ENCODE measurements at regions not wholly inside any gene's neighbourhood (a gene's known extent, or its start where the extent isn't known, plus 50 kb on each side); places are given as distances from the start of the nearest gene placed in this dataset.

GRCh38 chr1:241412646-241413045, 55.6 kb upstream of the RGS7 start:
- no peak overlapping the region for H3K27ac ChIP-seq (ENCODE audit: low read length)
- H3K4me3 ChIP-seq (ENCODE audit: low read length): no peak overlapping the region
- no peaks in the 10 kb centered on the region for H3K9me2 ChIP-seq (replicated peaks; ENCODE audit: low read length)
- CTCF ChIA-PET: interaction anchor here (0.6 kb wide), 1 partner anchor 117 kb away, joined by 5 read pairs; no protein-coding TSS in a partner anchor
- no peak overlapping the region for H3K4me2 ChIP-seq (ENCODE audit: low read length)
- no peak for DNase-seq
- no TSS peak for BruUV-seq (replicated peaks)
- intact Hi-C loops (cut with micrococcal nuclease): loop anchor here (1.0 kb wide), 1 partner anchor 71 kb away; no protein-coding TSS in a partner anchor
- no peak for ATAC-seq
- H2AFZ ChIP-seq (ENCODE audit: low read length): no peak overlapping the region
- no peaks in the 10 kb centered on the region for H4K20me1 ChIP-seq (ENCODE audit: low read length)
- H3K4me1 ChIP-seq (ENCODE audit: insufficient read depth, low read length): peaks cover 13% of the 10 kb centered on the region
- H3K79me2 ChIP-seq (ENCODE audit: low read length): no peaks in the 10 kb centered on the region
- no peaks in the 10 kb centered on the region for H3K36me3 ChIP-seq (ENCODE audit: low read depth, low read length)
- TF ChIP-seq EZH2 (IDR thresholded peaks at IDR 0.05; ENCODE audit: low read length, unreplicated experiment) (no peak), CTCF (conservative IDR thresholded peaks at IDR 0.05; ENCODE audit: low read depth, low read length) (no peak), EZH2phosphoT487 (IDR thresholded peaks at IDR 0.05; ENCODE audit: borderline replicate concordance, low read length) (no peak)
- H3K9me3 ChIP-seq (ENCODE audit: low read length): no peaks in the 10 kb centered on the region
- no peak overlapping the region for H3K9ac ChIP-seq (ENCODE audit: low read length)
- H3K27me3 ChIP-seq (ENCODE audit: low read length): no peaks in the 10 kb centered on the region
- POLR2A ChIA-PET (ENCODE audit: unreplicated experiment): no interaction called here
- no peaks in the 10 kb centered on the region for H3F3A ChIP-seq (ENCODE audit: low read length, unreplicated experiment)

- no peak overlapping the region for H3K9ac ChIP-seq (ENCODE audit: low read length)
- H3K4me2 ChIP-seq (ENCODE audit: low read length): no peak overlapping the region
- H3K4me1 ChIP-seq (ENCODE audit: insufficient read depth, low read length): peaks cover 13% of the 10 kb centered on the region
- no TSS peak for BruUV-seq (replicated peaks)
- ATAC-seq (no peak), DNase-seq (no peak)
- no peak overlapping the region for H3K27ac ChIP-seq (ENCODE audit: low read length)
- H4K20me1 ChIP-seq (ENCODE audit: low read length): no peaks in the 10 kb centered on the region
- ChIA-PET CTCF (no interaction called here), POLR2A (ENCODE audit: unreplicated experiment) (no interaction called here)
- H3K9me3 ChIP-seq (ENCODE audit: low read length): no peaks in the 10 kb centered on the region
- no peaks in the 10 kb centered on the region for H3K36me3 ChIP-seq (ENCODE audit: low read depth, low read length)
- TF ChIP-seq EZH2 (IDR thresholded peaks at IDR 0.05; ENCODE audit: low read length, unreplicated experiment) (no peak), EZH2phosphoT487 (IDR thresholded peaks at IDR 0.05; ENCODE audit: borderline replicate concordance, low read length) (no peak)
- no peak overlapping the region for H3K4me3 ChIP-seq (ENCODE audit: low read length)
- H3K27me3 ChIP-seq (ENCODE audit: low read length): no peaks in the 10 kb centered on the region
- no peaks in the 10 kb centered on the region for H3K9me2 ChIP-seq (replicated peaks; ENCODE audit: low read length)
- intact Hi-C loops (cut with micrococcal nuclease): no loop called here
- H3K79me2 ChIP-seq (ENCODE audit: low read length): no peaks in the 10 kb centered on the region
- H2AFZ ChIP-seq (ENCODE audit: low read length): no peak overlapping the region
- H3F3A ChIP-seq (ENCODE audit: low read length, unreplicated experiment): no peaks in the 10 kb centered on the region
Observed at GRCh38 chr1:241411776-241412338, 54.9 kb upstream of the RGS7 start.

GRCh38 chr1:241411056-241411775, 54.2 kb upstream of the RGS7 start:
- H3K9me2 ChIP-seq (replicated peaks; ENCODE audit: low read length): no peaks in the 10 kb centered on the region
- intact Hi-C loops (cut with micrococcal nuclease): no loop called here
- no peaks in the 10 kb centered on the region for H3K36me3 ChIP-seq (ENCODE audit: low read depth, low read length)
- H3K27ac ChIP-seq (ENCODE audit: low read length): no peak overlapping the region
- TF ChIP-seq EZH2phosphoT487 (IDR thresholded peaks at IDR 0.05; ENCODE audit: borderline replicate concordance, low read length) (no peak), EZH2 (IDR thresholded peaks at IDR 0.05; ENCODE audit: low read length, unreplicated experiment) (no peak), CTCF (conservative IDR thresholded peaks at IDR 0.05; ENCODE audit: low read depth, low read length) (no peak)
- no peaks in the 10 kb centered on the region for H3K79me2 ChIP-seq (ENCODE audit: low read length)
- H3K4me3 ChIP-seq (ENCODE audit: low read length): no peak overlapping the region
- H3K9me3 ChIP-seq (ENCODE audit: low read length): no peaks in the 10 kb centered on the region
- CTCF ChIA-PET: interaction anchor here (0.6 kb wide), 1 partner anchor 109 kb away, joined by 10 read pairs; no protein-coding TSS in a partner anchor
- H3K9ac ChIP-seq (ENCODE audit: low read length): no peak overlapping the region
- H3F3A ChIP-seq (ENCODE audit: low read length, unreplicated experiment): no peaks in the 10 kb centered on the region
- H3K27me3 ChIP-seq (ENCODE audit: low read length): no peaks in the 10 kb centered on the region
- BruUV-seq (replicated peaks): no TSS peak
- H4K20me1 ChIP-seq (ENCODE audit: low read length): no peaks in the 10 kb centered on the region
- H3K4me1 ChIP-seq (ENCODE audit: insufficient read depth, low read length): peaks cover 13% of the 10 kb centered on the region
- no peak overlapping the region for H3K4me2 ChIP-seq (ENCODE audit: low read length)
- H2AFZ ChIP-seq (ENCODE audit: low read length): no peak overlapping the region
- POLR2A ChIA-PET (ENCODE audit: unreplicated experiment): no interaction called here
- ATAC-seq (no peak), DNase-seq (peak; percentile 31)

Measured in PC-3 (cell line).